NCI-H1105 (cell line): ENCODE measurements at regions not wholly inside any gene's neighbourhood (a gene's known extent, or its start where the extent isn't known, plus 50 kb on each side); places are given as distances from the start of the nearest gene placed in this dataset.
A peak's percentile ranks its signal among the peaks of the same experiment; 100 is the strongest.

ENCODE experiments used
- DNase-seq: peaks from one replicate; lab custom pipeline; 2025; lab: John Stamatoyannopoulos, UW

DNA sequence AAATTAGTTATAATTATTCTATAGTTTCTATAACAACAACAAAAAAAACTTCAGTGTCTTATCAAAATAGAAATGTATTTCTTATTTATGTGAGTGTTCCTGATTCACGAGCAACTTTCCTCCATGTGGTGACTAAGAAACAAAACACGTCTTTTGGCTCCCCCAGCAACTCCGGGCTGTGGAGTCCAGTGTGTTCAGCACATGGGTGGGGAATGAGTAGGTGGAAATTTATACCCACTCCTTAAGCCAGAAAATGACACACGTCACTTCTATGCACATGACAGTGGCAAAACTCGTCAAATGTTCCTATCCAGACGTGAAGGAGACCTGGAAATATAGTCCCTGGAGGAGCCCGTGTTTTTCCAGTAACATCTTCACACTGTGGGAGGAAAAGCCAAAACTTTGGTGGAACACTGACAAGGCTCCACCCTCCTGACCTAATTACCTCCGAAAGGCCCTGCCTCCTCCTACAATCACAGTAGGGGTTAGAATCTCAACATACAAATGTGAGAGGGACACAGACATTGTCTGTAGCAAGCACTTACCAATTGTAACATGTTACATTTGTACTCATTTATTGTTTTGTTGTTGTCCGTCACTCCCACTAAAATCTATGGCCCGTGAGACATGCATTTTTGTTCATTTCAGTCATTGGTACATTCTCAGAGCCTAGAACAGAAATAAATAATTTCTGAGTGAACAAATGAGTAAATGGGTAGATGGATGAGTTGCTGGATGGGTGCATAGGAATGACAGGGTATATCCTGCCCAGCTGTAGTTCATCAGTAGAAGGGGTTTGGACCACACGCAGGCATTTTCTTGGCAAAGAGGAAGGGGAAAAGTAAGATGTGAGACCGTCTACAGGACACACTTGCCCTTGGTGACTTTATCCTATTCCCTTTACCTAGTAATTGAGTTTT is 605.8 kb upstream of the TENM3 start:
- DNase-seq, result no peak

DNA sequence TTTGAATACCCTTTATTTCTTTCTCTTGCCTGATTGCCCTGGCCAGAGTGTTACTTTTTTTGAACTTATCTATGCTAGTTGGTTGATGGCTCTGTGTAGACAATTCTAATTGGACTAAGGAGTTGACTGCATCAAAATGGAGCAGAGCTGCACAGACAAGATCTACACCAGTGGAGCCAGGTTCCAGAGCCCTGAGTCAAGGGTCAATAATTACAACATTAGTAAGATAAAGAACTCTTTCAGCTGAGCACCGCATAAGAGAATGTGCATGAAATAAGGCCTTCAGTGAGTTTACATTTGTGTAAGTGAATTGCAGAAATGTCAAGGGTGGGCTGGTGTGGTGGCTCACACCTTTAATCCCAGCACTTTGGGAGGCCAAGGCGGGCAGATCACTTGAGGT is 599.7 kb upstream of the TENM3 start:
- no peak for DNase-seq

GRCh38 chr4:181645489-181645888 is 597.7 kb upstream of the TENM3 start:
- no peak for DNase-seq

DNA sequence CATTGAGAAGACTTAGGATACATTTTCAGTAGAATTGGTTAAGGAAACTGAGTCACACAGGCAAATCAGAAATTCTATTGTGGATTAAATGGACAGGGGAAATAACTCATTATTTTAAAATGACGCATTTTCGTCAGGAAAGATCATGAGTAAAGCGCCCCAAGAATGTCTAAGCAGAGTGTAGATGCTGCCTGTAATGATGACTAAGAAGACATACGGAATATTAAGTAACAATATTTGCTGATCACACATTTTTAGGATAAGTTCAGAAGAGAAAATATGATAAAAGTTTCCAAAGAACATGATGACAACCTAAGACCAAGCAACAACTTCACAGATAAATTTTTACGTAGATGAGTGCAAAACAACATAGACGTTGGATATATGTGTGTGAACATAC is 596.3 kb upstream of the TENM3 start:
- DNase-seq, result no peak

DNA sequence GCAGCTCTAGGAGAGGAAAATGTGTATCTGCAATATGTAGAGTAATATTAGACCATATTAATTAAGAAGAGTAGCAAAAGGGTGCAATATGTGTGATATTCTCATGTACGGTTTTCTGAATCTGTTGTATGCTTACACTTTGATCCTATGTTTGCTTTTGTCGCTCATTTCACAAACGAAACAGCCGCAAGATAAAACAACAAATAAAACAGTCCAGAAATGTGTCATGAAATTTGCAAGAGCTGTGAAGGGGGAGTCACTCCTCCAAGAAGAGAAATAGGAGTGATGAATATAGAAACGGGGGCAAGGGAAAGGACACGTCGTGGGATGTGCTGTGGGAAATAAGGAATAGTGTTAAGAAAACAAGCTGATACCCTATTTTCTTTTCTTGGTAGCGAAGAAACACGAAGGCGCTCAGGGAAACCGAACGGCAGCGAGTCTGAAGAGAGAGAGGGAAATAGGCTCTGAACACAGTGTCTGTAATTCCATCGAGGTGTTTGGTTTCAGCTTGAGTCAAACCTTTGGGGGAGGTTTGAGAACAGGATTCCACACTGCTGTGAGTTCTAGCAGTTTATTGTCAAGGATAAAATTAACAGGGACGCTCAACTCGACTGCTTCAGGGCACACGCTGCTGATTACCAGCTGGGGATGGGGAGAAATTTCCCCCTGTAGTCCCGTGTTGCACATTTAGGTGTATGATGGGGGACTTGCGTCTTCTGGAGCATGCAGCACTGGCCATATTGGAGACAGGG is 595.6 kb upstream of the TENM3 start:
- DNase-seq, result no peak

DNA sequence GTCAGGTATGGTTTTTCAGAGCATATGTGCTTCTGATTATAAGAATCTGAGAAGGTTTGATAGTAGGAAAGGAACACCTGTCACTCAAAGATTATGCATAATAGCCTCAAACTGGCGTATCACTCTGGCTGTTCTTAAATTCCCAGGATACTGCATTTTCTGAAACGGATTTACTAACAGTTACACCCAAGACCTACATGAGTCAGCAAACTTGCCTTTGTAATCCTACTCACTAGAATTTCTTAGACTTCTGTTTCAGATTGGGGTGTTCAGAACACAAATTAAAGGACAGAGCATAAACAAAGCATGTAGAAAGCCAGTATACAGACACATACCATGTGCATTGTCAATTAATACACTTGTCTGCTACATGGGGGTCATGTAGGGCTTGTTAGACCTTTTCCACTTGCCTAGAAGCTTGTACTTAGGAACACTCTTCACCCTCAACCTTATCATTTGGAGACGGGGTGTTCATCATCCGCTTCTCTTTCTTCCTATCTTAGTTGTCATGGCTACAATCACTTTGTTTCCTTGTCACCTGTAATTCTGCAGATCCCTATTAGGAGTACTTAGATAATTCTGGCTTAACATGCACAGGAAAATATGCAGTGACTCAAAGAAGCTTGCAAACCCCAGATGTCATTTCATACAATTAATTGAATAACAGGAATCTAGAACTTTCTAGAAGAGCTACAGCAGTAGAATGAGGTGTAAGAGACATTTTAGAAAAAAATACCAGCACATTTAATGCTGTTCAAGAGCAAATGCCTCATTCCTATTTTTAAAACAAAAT is 593.0 kb upstream of the TENM3 start:
- no peak for DNase-seq

GRCh38 chr4:181656748-181657147 is 586.5 kb upstream of the TENM3 start:
- DNase-seq, result no peak

DNA sequence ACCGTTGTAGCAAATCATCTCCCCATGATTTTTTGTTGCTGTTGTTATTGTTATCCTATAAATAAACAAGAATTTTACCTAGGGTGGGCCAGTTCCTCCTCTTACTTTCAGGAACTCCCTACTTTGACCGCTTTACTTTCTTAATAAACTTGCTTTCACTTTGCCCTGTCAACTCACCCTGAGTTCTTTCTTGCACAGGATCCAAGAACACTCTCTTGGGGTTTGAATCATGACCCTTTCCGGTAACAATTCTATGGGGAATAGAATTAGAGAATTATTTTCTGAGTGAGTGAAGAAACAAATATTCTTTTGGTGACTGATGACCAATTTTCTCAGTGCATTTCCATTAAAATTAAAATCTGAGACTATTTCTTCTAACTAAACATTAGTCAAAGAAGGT is 584.0 kb upstream of the TENM3 start:
- no peak for DNase-seq

DNA sequence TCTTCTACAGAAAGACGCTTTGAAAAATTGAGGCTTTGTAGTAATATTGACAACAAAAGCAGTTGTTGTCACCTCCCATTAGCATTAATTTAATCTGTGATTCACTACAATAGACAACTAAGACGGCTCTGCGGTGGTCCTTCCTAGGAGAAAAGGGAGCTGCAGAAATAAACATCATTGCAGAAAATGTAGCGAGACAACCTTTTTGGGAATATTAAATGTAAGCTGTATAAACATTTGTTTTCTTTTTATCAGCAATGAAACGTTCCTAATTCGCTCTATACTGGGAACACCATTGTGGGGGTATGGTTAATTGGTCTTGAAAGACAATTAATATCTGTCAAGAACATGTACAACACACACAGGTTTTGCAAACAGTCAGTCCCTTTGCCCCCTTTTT is 583.3 kb upstream of the TENM3 start:
- no peak for DNase-seq

DNA sequence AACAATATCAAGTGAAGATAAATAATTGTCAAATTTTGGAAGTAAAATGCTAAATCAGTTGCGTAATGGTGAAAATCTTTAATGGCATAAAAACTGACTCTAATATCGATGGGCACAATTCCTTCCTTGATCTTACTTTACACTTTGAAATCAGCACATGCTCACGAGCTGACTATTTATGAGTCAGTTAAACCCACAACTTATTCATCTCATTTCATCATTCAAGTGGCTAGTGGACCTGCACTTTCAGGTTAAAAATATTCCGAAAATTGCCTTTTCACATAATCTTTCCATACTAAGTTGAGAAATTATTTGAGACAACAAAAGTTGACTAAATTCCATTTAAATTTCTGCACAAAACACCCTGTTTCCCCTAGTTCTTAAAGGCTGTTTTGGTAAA is 582.1 kb upstream of the TENM3 start:
- no peak for DNase-seq

GRCh38 chr4:181661923-181662322 is 581.3 kb upstream of the TENM3 start:
- no peak for DNase-seq

- peak; percentile 5 for DNase-seq
These were observed 580.8 kb upstream of the TENM3 start for GRCh38 chr4:181662383-181662782.

- peak; percentile 1 for DNase-seq
These were observed 572.7 kb upstream of the TENM3 start for GRCh38 chr4:181670506-181670905.

DNA sequence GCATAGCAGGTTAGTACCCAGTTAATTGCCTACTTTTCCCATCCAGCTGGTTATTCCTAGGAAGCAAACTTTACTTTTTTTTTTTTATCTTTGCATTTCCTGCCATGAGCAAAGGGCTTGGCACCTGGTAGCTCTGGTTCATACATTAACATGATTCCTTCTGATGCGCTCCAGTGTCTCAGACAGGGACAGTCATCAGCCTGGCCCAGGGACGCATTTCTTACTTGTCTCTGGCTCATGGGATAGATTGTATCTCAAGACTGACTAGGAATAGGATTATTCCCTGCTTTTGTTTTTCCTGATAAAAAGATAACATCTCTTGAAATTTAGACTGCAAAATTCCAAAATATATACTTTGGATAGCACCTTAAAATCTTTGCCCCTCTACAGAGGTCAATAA is 571.5 kb upstream of the TENM3 start:
- no peak for DNase-seq

DNA sequence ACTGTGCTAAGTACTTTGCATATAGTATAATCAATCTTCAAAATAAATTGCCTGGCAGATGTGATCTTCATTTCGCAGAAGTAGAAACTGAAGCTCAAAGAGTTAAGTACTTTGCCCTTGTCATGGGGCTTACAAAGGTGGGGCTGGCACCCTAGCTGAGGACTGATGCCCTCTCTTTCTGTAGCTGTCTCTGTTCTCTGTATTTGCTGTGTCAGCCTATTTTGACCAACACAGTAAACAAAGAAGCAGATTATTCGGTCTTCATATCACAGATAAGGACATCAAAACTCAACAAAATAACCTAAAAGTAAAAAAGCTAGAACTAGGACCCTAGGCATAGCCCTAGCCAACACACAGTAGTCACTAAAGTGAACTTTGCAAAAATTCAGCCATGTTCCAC is 570.5 kb upstream of the TENM3 start:
- DNase-seq, result no peak

DNA sequence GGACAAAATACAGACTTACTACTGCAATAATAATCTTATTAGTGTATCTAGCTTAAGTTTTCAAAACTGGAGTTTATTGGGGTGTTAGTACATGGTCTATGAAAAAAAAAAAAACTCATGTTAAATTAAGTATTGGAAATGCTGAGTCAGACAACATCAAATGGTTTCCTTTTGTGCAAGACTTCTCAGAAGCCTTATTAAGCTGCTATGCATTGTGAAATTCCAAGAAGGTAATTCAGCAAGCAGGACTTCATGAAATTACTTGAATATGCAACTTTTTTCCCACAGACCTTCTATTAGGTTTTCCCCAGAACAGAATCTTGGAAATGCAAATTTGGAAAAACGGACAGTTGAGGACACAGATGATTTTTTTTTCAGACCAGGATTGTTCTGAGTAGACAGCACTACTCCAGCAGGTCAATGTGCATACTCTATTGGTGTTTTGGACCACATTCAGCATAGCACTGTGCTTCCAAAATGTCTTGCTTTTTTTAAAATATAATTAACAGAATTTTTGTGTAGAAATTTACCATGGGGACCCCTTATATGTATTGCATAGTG is 568.8 kb upstream of the TENM3 start:
- no peak for DNase-seq

DNA sequence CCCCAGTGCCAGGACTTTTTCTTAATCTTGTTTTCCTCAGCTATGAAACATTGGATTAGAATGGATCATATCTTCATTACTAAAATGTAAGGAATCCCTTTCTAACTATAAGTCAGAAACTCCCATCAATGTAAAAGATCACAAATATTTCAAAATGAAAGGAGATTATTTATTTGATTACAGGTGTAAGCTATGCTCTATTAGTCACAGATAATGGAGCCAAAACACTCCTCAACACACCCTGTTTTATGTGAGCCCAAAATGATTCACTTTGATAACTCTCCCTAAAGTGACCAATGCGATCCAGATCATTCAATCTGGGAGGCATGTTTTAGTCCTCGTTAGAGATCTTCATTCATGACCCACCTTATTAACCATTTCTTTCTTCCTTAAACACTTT is 566.7 kb upstream of the TENM3 start:
- DNase-seq, result no peak

GRCh38 chr4:181677201-181677600 is 566.0 kb upstream of the TENM3 start:
- DNase-seq, result no peak

- no peak for DNase-seq
These were observed 565.6 kb upstream of the TENM3 start for GRCh38 chr4:181677621-181678020.

GRCh38 chr4:181679754-181680153 is 563.4 kb upstream of the TENM3 start:
- no peak for DNase-seq

GRCh38 chr4:181682367-181683047 is 560.7 kb upstream of the TENM3 start:
- DNase-seq, result no peak

GRCh38 chr4:181684310-181684709 is 558.9 kb upstream of the TENM3 start:
- no peak for DNase-seq
